GM23338 (cell line): ENCODE measurements at regions not wholly inside any gene's neighbourhood (a gene's known extent, or its start where the extent isn't known, plus 50 kb on each side); places are given as distances from the start of the nearest gene placed in this dataset.

Experiments used
- ATAC-seq: fragments of 200-7000 bp; cut with Tn5 transposase; 3 replicates; pipeline ENCODE4 v1.9.1; 2020
- DNase-seq: peaks from one replicate; pipeline ENCODE4 v3.0.0-alpha.2; 2015; ENCODE audit warnings: low spot score
- H2AFZ ChIP-seq: fragments of 200-600 bp; sonication (generic); 2 replicates; pipeline ENCODE4 v1.8.0; 2016; ENCODE audit warnings: antibody characterized with exemption, mild to moderate bottlenecking, moderate library complexity
- H3F3A ChIP-seq: fragments of 200-600 bp; sonication (generic); replicated peaks from 2 replicates; pipeline ENCODE4 v1.8.0; 2017; ENCODE audit warnings: antibody characterized with exemption, mixed run types, low read depth
- H3K27ac ChIP-seq: fragments of 200-600 bp; sonication (generic); 2 replicates; pipeline ENCODE4 v1.6.1; 2016; ENCODE audit warnings: low read depth
- H3K27me3 ChIP-seq: fragments of 200-600 bp; sonication (generic); 2 replicates; pipeline ENCODE4 v1.8.0; 2016; ENCODE audit warnings: mild to moderate bottlenecking, mixed run types, moderate library complexity; ENCODE audit not compliant: insufficient read depth
- H3K36me3 ChIP-seq: fragments of 200-600 bp; sonication (generic); 2 replicates; pipeline ENCODE4 v1.8.0; 2016; ENCODE audit warnings: mild to moderate bottlenecking; ENCODE audit not compliant: insufficient read depth
- H3K4me1 ChIP-seq: fragments of 200-600 bp; sonication (generic); 2 replicates; pipeline ENCODE4 v1.8.0; 2016; ENCODE audit warnings: mild to moderate bottlenecking, moderate library complexity; ENCODE audit not compliant: insufficient read depth
- H3K4me2 ChIP-seq: fragments of 200-600 bp; sonication (generic); 2 replicates; pipeline ENCODE4 v1.7.1; 2017; ENCODE audit warnings: mixed run types
- H3K4me3 ChIP-seq: fragments of 200-600 bp; sonication (generic); 2 replicates; pipeline ENCODE4 v1.6.1; 2016; ENCODE audit warnings: mixed run types
- H3K79me2 ChIP-seq: fragments of 200-600 bp; sonication (generic); replicated peaks from 2 replicates; pipeline ENCODE4 v1.8.0; 2017; ENCODE audit warnings: mild to moderate bottlenecking; ENCODE audit not compliant: insufficient read depth
- H3K9me2 ChIP-seq: fragments of 200-600 bp; sonication (generic); 2 replicates; pipeline ENCODE4 v1.8.0; 2017; ENCODE audit not compliant: insufficient read depth
- H4K20me1 ChIP-seq: fragments of 200-600 bp; sonication (generic); replicated peaks from 2 replicates; pipeline ENCODE4 v1.8.0; 2017; ENCODE audit warnings: mild to moderate bottlenecking; ENCODE audit not compliant: insufficient read depth
- H3K27ac Mint-ChIP-seq: 2 replicates; pipeline ENCODE4 v1.8.0; 2020; ENCODE audit warnings: inconsistent platforms, mild to moderate bottlenecking, moderate library complexity, mixed read lengths
- H3K27me3 Mint-ChIP-seq: 3 replicates; pipeline ENCODE4 v1.8.0; 2022; ENCODE audit warnings: low read depth, mild to moderate bottlenecking, moderate library complexity, mixed read lengths, inconsistent platforms; ENCODE audit not compliant: insufficient read depth, poor library complexity
- H3K36me3 Mint-ChIP-seq: 3 replicates; pipeline ENCODE4 v1.8.0; 2021; ENCODE audit warnings: low read depth, mild to moderate bottlenecking, inconsistent platforms, moderate library complexity, mixed read lengths
- H3K4me1 Mint-ChIP-seq: 3 replicates; pipeline ENCODE4 v1.8.0; 2020; ENCODE audit warnings: mild to moderate bottlenecking, inconsistent platforms, mixed read lengths
- H3K4me3 Mint-ChIP-seq: 3 replicates; pipeline ENCODE4 v1.8.0; 2021; ENCODE audit warnings: moderate library complexity, mild to moderate bottlenecking, inconsistent platforms, mixed read lengths
- H3K9me3 Mint-ChIP-seq: 3 replicates; pipeline ENCODE4 v1.8.0; 2020; ENCODE audit warnings: moderate library complexity, mild to moderate bottlenecking, inconsistent platforms, mixed read lengths
- CREB1 ChIP-seq: fragments of 250-450 bp; sonication (Bioruptor Pico); IDR thresholded peaks from 2 replicates; pipeline ENCODE4 v1.5.0; 2020; ENCODE audit warnings: low read depth, mild to moderate bottlenecking, moderate library complexity
- CTCF ChIP-seq, 2 experiments: fragments of 200-600 bp in 1 of 2; sonication (generic) in 1 of 2; conservative IDR thresholded peaks; 2 replicates each; pipeline versions ENCODE4 v1.5.1 to v1.6.1; 2016 to 2017; ENCODE audit warnings: antibody characterized with exemption in 2 of 2, low read depth in 2 of 2, mild to moderate bottlenecking in 2 of 2, moderate library complexity in 1 of 2
- EZH2 ChIP-seq: fragments of 200-600 bp; sonication (generic); IDR thresholded peaks from one replicate; pipeline ENCODE4 v1.8.0; 2017; ENCODE audit warnings: antibody characterized with exemption, mild to moderate bottlenecking, low read depth; ENCODE audit not compliant: unreplicated experiment
- EZH2phosphoT487 ChIP-seq: fragments of 200-600 bp; sonication (generic); IDR thresholded peaks from one replicate; pipeline ENCODE4 v1.8.1; 2018; ENCODE audit warnings: antibody characterized with exemption; ENCODE audit not compliant: unreplicated experiment
- NANOG ChIP-seq: IDR thresholded peaks from 2 replicates; pipeline ENCODE4 v1.6.1; 2016; ENCODE audit warnings: antibody characterized with exemption, borderline replicate concordance
- POLR2AphosphoS5 ChIP-seq: IDR thresholded peaks from 2 replicates; pipeline ENCODE4 v1.6.1; 2016; ENCODE audit warnings: antibody characterized with exemption, low read depth
- REST ChIP-seq: IDR thresholded peaks from one replicate; pipeline ENCODE4 v1.6.1; 2018; ENCODE audit warnings: antibody characterized with exemption; ENCODE audit not compliant: unreplicated experiment
- STAT1 ChIP-seq: IDR thresholded peaks from one replicate; pipeline ENCODE4 v1.6.1; 2016; ENCODE audit warnings: antibody characterized with exemption; ENCODE audit not compliant: unreplicated experiment
- ZNF114 ChIP-seq: fragments of 250-450 bp; sonication (Bioruptor Pico); IDR thresholded peaks from 2 replicates; pipeline ENCODE4 v1.5.0; 2020; ENCODE audit warnings: mild to moderate bottlenecking, moderate library complexity
- ZNF331 ChIP-seq: fragments of 250-450 bp; sonication (Bioruptor Pico); IDR thresholded peaks from 2 replicates; pipeline ENCODE4 v1.5.0; 2020; ENCODE audit warnings: low read depth, mild to moderate bottlenecking, moderate library complexity
- ZNF462 ChIP-seq: fragments of 250-450 bp; sonication (Bioruptor Pico); IDR thresholded peaks from 2 replicates; pipeline ENCODE4 v1.5.0; 2020; ENCODE audit warnings: mild to moderate bottlenecking, moderate library complexity

- Histone ChIP-seq H3K27me3 (no peaks in the 10 kb centered on the region), H3K4me3 (no peak overlapping the region), H3K4me1 (peaks cover 27% of the 10 kb centered on the region), H2AFZ (no peak overlapping the region), H3K9me2 (peaks cover 10% of the 10 kb centered on the region), H3F3A (no peaks in the 10 kb centered on the region), H3K36me3 (no peaks in the 10 kb centered on the region), H4K20me1 (no peaks in the 10 kb centered on the region), H3K27ac (no peak overlapping the region; the same call in 1 of the 2 replicates), H3K4me2 (no peak overlapping the region), H3K79me2 (no peaks in the 10 kb centered on the region)
- ATAC-seq (no peak), DNase-seq (no peak)
- Mint-ChIP-seq H3K36me3 (peaks cover 7% of the 10 kb centered on the region), H3K27me3 (no peaks in the 10 kb centered on the region), H3K4me1 (peaks cover 16% of the 10 kb centered on the region), H3K9me3 (peaks cover 3% of the 10 kb centered on the region; the same call in 1 of the 3 replicates), H3K27ac (no peak overlapping the region), H3K4me3 (no peak overlapping the region)
- TF ChIP-seq CREB1 (CRISPR knock-in tag) (no peak), ZNF114 (CRISPR knock-in tag) (no peak), EZH2phosphoT487 (no peak), CTCF (conservative IDR thresholded peaks at IDR 0.05; ENCODE audit: low read depth in 2 of 2) (no peak), REST (no peak), ZNF462 (CRISPR knock-in tag) (no peak), NANOG (no peak), POLR2AphosphoS5 (no peak), ZNF331 (CRISPR knock-in tag) (no peak), STAT1 (no peak), EZH2 (no peak)
Measured at GRCh38 chr6:60687085-60687484, 1598.9 kb downstream of the KHDRBS2 start.
